HepG2 (cell line): ENCODE measurements at regions not wholly inside any gene's neighbourhood (a gene's known extent, or its start where the extent isn't known, plus 50 kb on each side); places are given as distances from the start of the nearest gene placed in this dataset.

Experiments
- ATAC-seq: fragments of 200-7000 bp; cut with Tn5 transposase; 3 replicates; pipeline ENCODE4 v1.9.1; 2020; ENCODE audit warnings: mild to moderate bottlenecking, moderate library complexity
- BruUV-seq: library from RNA; stranded (reverse); fragments of 400-500 nt; replicated peaks from 2 replicates; lab custom pipeline; 2021; lab: Mats Ljungman, UMichigan
- CTCF ChIA-PET: fragments of 300-600 bp; formaldehyde crosslinking; extraction: SDS; loops from one replicate; lab custom pipeline; 2021; ENCODE audit warnings: low total read pairs, inconsistent platforms, low intra/inter-chr PET ratio; lab: Yijun Ruan, JAX
- POLR2A ChIA-PET: fragments of 350-600 bp; sonication (Branson Sonifier 250); formaldehyde crosslinking; loops from one replicate; lab custom pipeline; 2020; ENCODE audit warnings: antibody characterized with exemption, inconsistent platforms; lab: Yijun Ruan, JAX
- DNase-seq: peaks from one replicate; pipeline ENCODE4 v3.0.0-alpha.2; 2015; ENCODE audit warnings: low spot score
- FAIRE-seq: peaks from 3 replicates; lab custom pipeline; 2011; peaks lifted over from hg19 to GRCh38; lab: Jason Lieb, UNC
- H2AFZ ChIP-seq: one replicate; pipeline ENCODE4 v1.6.1; 2011; ENCODE audit warnings: low read length, inconsistent platforms
- H3K27ac ChIP-seq: fragments of 300-600 bp; 3 replicates; pipeline ENCODE4 v1.8.0; 2011; ENCODE audit warnings: mixed run types, mild to moderate bottlenecking, mixed read lengths, low read length, inconsistent platforms; ENCODE audit not compliant: insufficient read depth; ENCODE audit errors: extremely low read length
- H3K27me3 ChIP-seq, 2 experiments: fragments of 200-600 bp in 1 of 2; 2 replicates in 1 of 2; 3 replicates in 1 of 2; pipeline versions ENCODE4 v1.6.0 to v1.8.0; 2011; ENCODE audit warnings: low read length in 2 of 2, mild to moderate bottlenecking in 2 of 2, moderate library complexity in 2 of 2, inconsistent platforms in 1 of 2; ENCODE audit not compliant: insufficient read depth in 2 of 2, control insufficient read depth in 1 of 2
- H3K36me3 ChIP-seq, 2 experiments: fragments of 200-600 bp in 1 of 2; replicated peaks in 1 of 2; 2 replicates in 1 of 2; 3 replicates in 1 of 2; pipeline versions ENCODE4 v1.5.1 to v1.8.0; 2011; ENCODE audit warnings: low read length in 2 of 2, inconsistent platforms in 1 of 2; ENCODE audit not compliant: insufficient read depth in 2 of 2, control insufficient read depth in 1 of 2
- H3K4me1 ChIP-seq: 2 replicates; pipeline ENCODE4 v1.5.1; 2012; ENCODE audit warnings: low read length, inconsistent platforms; ENCODE audit not compliant: insufficient read depth
- H3K4me2 ChIP-seq: 2 replicates; pipeline ENCODE4 v1.6.0; 2011; ENCODE audit warnings: low read depth, low read length, inconsistent platforms
- H3K4me3 ChIP-seq, 3 experiments: fragments of 200-600 bp in 1 of 3; sonication (generic), shearing (Covaris generic) in 1 of 3; replicated peaks in 1 of 3; 2 replicates each; pipeline ENCODE4 v1.5.1; 2011 to 2016; ENCODE audit warnings: low read length in 3 of 3, inconsistent platforms in 2 of 3, low read depth in 2 of 3, mild to moderate bottlenecking in 2 of 3, control low read depth in 1 of 3, mixed read lengths in 1 of 3; ENCODE audit not compliant: insufficient read depth in 1 of 3
- H3K79me2 ChIP-seq: one replicate; pipeline ENCODE4 v1.6.1; 2011; ENCODE audit warnings: low read length, inconsistent platforms; ENCODE audit not compliant: insufficient read depth
- H3K9ac ChIP-seq: 2 replicates; pipeline ENCODE4 v1.6.0; 2011; ENCODE audit warnings: mild to moderate bottlenecking, low read depth, low read length, inconsistent platforms; ENCODE audit not compliant: insufficient read depth
- H3K9me3 ChIP-seq: 2 replicates; pipeline ENCODE4 v1.5.1; 2012; ENCODE audit warnings: mild to moderate bottlenecking, low read length
- H4K20me1 ChIP-seq: 2 replicates; pipeline ENCODE4 v1.6.0; 2011; ENCODE audit warnings: inconsistent platforms, mild to moderate bottlenecking, low read length, moderate library complexity; ENCODE audit not compliant: insufficient read depth
- FOSL2 ChIP-seq: sonication (generic); formaldehyde crosslinking; IDR thresholded peaks from 2 replicates; pipeline ENCODE4 v1.4.0; 2020; ENCODE audit warnings: missing genetic modification reagents
- ISL2 ChIP-seq: sonication (generic); formaldehyde crosslinking; IDR thresholded peaks from 2 replicates; pipeline ENCODE4 v1.5.0; 2020; ENCODE audit warnings: missing genetic modification reagents
- MED8 ChIP-seq: sonication (generic); formaldehyde crosslinking; IDR thresholded peaks from 2 replicates; pipeline ENCODE4 v1.8.1; 2023; ENCODE audit warnings: mild to moderate bottlenecking, missing genetic modification reagents; ENCODE audit not compliant: insufficient replicate concordance
- PRDM15 ChIP-seq: sonication (generic); formaldehyde crosslinking; IDR thresholded peaks from 2 replicates; pipeline ENCODE4 v1.4.0; 2020; ENCODE audit warnings: missing genetic modification reagents
- RFX1 ChIP-seq: fragments of 450-650 bp; IDR thresholded peaks from 2 replicates; pipeline ENCODE4 v1.6.1; 2017
- SRF ChIP-seq: IDR thresholded peaks from 2 replicates; pipeline ENCODE4 v1.6.1; 2011; ENCODE audit warnings: mild to moderate bottlenecking, low read depth, low read length, moderate library complexity
- ZNF577 ChIP-seq: sonication (generic); formaldehyde crosslinking; IDR thresholded peaks from 2 replicates; pipeline ENCODE4 v1.4.0; 2020; ENCODE audit warnings: mild to moderate bottlenecking, low read depth, missing genetic modification reagents, borderline replicate concordance
- WGBS: methylation state at CpG from one replicate; pipeline ENCODE4 v1.1.6; 2017; ENCODE audit warnings: low lambda C conversion rate; 5-methylcytosine and 5-hydroxymethylcytosine counted together
- in situ Hi-C: cut with HindIII; loops from 2 replicates; pipeline ENCODE4 v1.10.0; 2017; ENCODE audit warnings: low pct_unique_long_range_greater_than_20kb; ENCODE audit not compliant: extremely low pct_ligation_motif_present
- intact Hi-C: fragments of 100-400 bp; cut with micrococcal nuclease; formaldehyde crosslinking; loops from one replicate; pipeline ENCODE4 v1.10.0; 2022; ENCODE audit not compliant: unreplicated experiment

- no peaks in the 10 kb centered on the region for H3K27me3 ChIP-seq
- DNase-seq (no peak), ATAC-seq (no peak), FAIRE-seq (no peak)
- TF ChIP-seq MED8 (CRISPR knock-in tag) (no peak), ISL2 (CRISPR knock-in tag) (no peak), ZNF577 (CRISPR knock-in tag) (no peak), PRDM15 (CRISPR knock-in tag) (no peak), RFX1 (no peak), SRF (no peak)
- no peaks in the 10 kb centered on the region for H3K36me3 ChIP-seq
- no peaks in the 10 kb centered on the region for H4K20me1 ChIP-seq
- no peak overlapping the region for H3K4me2 ChIP-seq
- no peak overlapping the region for H2AFZ ChIP-seq
- POLR2A ChIA-PET = no interaction called here
- peaks cover 89% of the 10 kb centered on the region for H3K9me3 ChIP-seq
- intact Hi-C loops = no loop called here
- CTCF ChIA-PET = no interaction called here
- no peak overlapping the region for H3K9ac ChIP-seq
- no peak overlapping the region for H3K4me3 ChIP-seq
- no peaks in the 10 kb centered on the region for H3K79me2 ChIP-seq
- in situ Hi-C loops = no loop called here
- H3K27ac ChIP-seq = no peak overlapping the region
- BruUV-seq = no TSS peak
- H3K4me1 ChIP-seq = no peaks in the 10 kb centered on the region
Measured at GRCh38 chr19:28159065-28159464, 1053.9 kb downstream of the UQCRFS1 start.

GRCh38 chr19:28155265-28155664, 1057.7 kb downstream of the UQCRFS1 start:
- Histone ChIP-seq H3K4me3 (no peak overlapping the region), H3K4me2 (no peak overlapping the region), H2AFZ (no peak overlapping the region), H4K20me1 (no peaks in the 10 kb centered on the region), H3K79me2 (no peaks in the 10 kb centered on the region)
- TF ChIP-seq FOSL2 (CRISPR knock-in tag) = no peak
- TF ChIP-seq, all 625 proteins: peak for 0
- no TSS peak for BruUV-seq
- in situ Hi-C loops = no loop called here
- 10% methylated on average over 1 of the region's 1 CpG for WGBS
- no peak for DNase-seq
- Histone ChIP-seq H3K27me3 (no peaks in the 10 kb centered on the region), H3K9ac (no peak overlapping the region), H3K27ac (no peak overlapping the region), H3K36me3 (no peaks in the 10 kb centered on the region), H3K4me1 (no peaks in the 10 kb centered on the region), H3K9me3 (peaks cover 91% of the 10 kb centered on the region)
- no peak for ATAC-seq
- FAIRE-seq = no peak
- ChIA-PET CTCF (no interaction called here), POLR2A (no interaction called here)
- intact Hi-C loops = no loop called here
